Stimulated activated CD4-positive, alpha-beta T cell treated with anti-CD3 and anti-CD28 coated beads, Interleukin-4, amount 100 ng/mL, for 24 hours (primary cell): ENCODE measurements at regions not wholly inside any gene's neighbourhood (a gene's known extent, or its start where the extent isn't known, plus 50 kb on each side); places are given as distances from the start of the nearest gene placed in this dataset.
"Not testable (repeated sequence)": the region's sequence is repeated elsewhere in the genome, so short reads cannot be mapped to it uniquely, and the experiment has no call there.

ENCODE experiments used
- DNase-seq: peaks from one replicate; pipeline ENCODE4 v3.0.0-alpha.2; 2020

- DNase-seq: no peak
Observed at GRCh38 chr5:103908336-103909080, 345.9 kb upstream of the NUDT12 start.

- DNase-seq: no peak
Observed at GRCh38 chr5:103907001-103907400, 344.4 kb upstream of the NUDT12 start.

GRCh38 chr5:103904651-103905050 is 342.1 kb upstream of the NUDT12 start:
- no peak for DNase-seq

DNA sequence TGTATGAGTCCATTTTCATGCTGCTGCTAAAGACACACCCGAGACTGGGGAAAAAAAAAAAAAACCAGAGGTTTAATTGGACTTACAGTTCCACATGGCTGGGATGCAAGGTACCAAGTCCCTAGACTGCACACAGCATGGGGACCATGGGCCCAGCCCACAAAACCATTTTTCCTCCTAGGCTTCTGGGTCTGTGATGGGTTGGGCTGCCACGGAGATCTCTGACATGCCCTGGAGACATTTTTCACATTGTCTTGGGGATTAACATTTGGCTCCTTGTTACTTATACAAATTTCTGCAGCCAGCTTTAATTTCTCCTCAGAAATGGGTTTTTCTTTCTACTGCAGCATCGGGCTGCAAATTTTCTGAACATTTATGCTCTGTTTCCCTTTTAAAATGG is 340.3 kb upstream of the NUDT12 start:
- no peak for DNase-seq

DNA sequence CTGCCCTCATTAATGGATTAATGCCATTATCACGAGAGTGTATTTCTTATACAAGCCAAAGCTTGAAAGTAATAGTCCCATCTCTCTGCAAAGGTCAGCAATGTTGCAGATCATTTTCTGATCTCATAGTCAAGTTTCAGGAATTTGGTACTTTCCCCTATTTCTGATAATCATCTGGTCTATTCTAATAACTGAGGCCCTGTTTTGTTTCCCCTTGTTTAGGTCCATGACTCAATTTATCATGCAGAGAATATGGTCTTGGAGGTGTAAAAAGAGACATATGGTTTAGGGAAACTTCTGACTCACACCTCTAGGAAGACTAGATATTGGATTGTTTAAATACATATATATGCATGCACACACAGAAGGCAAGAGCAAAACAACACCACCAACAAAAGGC is 339.3 kb upstream of the NUDT12 start:
- DNase-seq: no peak

- DNase-seq: no peak
Observed at GRCh38 chr5:103896593-103896992, 334.0 kb upstream of the NUDT12 start.

DNA sequence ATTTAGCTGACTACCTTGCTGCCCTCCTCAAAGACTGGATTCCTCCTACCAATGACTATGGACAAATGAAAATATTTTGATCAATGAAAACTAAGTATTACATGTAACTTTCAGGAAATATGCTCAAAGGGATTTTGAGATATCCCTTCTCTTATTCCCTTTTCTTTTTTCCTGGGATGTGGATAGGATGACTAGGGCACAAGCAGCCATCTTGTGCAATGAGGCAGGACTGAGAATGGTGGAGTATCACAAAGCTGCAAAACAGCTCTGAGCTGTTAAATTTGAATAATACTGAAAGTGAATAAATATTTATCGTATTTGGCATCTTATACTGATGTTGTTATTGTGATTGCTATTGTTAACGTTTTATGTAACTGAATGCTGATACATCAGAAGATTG is 333.1 kb upstream of the NUDT12 start:
- no peak for DNase-seq

DNA sequence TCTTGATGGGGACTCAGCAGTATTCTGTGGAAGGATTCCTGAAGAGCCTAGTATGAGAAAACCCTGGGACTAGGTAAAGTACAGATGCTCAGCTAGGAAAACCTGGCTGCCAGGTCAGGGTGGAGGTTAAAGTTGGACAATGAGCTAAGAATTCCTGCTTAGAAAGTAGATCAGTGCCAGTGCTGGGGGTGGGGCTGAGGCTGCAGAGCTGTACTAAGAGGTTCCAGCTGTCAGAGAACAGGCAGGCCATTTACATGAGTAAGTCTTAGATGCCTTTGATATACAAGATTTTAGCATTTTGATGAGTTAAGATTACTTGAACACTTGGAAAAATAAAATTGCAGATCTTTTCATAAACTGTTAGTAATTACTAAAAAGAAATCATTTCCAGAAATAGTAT is 332.3 kb upstream of the NUDT12 start:
- no peak for DNase-seq

- DNase-seq: no peak
Observed at GRCh38 chr5:103891151-103891550, 328.6 kb upstream of the NUDT12 start.

GRCh38 chr5:103890313-103890712 is 327.7 kb upstream of the NUDT12 start:
- no peak for DNase-seq

GRCh38 chr5:103889500-103890209 is 327.1 kb upstream of the NUDT12 start:
- no peak for DNase-seq

- DNase-seq: no peak
Observed at GRCh38 chr5:103886826-103887225, 324.2 kb upstream of the NUDT12 start.

- no peak for DNase-seq
Observed at GRCh38 chr5:103883143-103883542, 320.6 kb upstream of the NUDT12 start.

GRCh38 chr5:103881560-103881959 is 319.0 kb upstream of the NUDT12 start:
- no peak for DNase-seq

GRCh38 chr5:103867857-103868598 is 305.4 kb upstream of the NUDT12 start:
- DNase-seq: no peak

DNA sequence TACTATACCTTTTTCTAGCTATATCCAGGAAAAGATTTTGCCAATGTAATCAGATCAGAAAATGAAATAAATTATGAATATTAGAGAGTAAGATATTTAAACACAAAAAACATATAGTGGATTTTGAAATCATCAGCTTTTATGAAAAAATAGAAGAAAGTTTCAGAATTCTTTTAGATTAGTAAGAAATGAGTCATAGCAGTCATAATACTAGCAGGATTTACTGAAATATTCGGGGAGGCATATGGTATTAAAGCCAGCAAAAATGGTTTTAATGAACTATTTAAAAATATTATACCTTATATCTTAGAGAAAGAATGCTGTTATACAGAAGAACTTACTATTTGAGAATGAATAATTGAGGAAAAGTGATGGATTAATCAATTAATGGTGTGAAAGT is 303.6 kb upstream of the NUDT12 start:
- no peak for DNase-seq

GRCh38 chr5:103862398-103862797 is 299.8 kb upstream of the NUDT12 start:
- no peak for DNase-seq

DNA sequence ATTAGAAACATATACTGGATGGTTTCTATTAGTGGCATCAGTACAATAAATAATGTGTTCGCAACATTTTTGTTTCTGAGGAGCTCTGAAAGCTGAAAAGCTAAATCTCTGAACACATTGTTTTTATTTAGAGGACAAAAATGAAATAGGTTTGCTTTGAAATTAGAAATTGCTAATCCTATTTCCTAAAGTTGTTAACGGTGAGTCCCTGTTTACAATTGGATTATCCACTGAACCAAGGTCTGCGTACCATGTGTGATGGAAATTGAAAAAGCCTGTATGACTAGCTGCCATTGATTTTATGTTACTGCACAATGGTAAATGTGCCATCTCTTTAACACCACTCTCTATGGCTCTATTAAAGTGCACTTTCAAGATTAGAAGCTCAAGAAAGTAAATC is 297.7 kb upstream of the NUDT12 start:
- no peak for DNase-seq

GRCh38 chr5:103858367-103858766 is 295.8 kb upstream of the NUDT12 start:
- DNase-seq: not testable (repeated sequence)

DNA sequence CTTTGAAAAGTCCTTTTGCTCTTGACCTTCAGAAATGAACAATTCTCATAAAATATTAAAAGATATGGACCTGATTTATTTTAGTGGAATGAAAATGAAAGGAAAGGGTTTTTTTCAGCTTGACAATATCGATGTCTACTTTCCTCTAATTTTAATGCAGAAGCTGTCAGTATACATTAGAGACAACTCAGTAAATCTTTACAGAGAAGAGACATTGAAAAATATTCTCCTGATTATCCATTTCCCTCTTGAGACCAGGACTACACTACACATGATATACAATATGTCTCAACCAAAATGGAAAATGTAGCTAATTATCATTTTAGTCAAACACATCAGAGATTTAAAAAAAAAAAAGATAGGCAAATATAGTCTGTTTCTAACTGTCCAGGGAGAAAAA is 288.5 kb upstream of the NUDT12 start:
- no peak for DNase-seq

DNA sequence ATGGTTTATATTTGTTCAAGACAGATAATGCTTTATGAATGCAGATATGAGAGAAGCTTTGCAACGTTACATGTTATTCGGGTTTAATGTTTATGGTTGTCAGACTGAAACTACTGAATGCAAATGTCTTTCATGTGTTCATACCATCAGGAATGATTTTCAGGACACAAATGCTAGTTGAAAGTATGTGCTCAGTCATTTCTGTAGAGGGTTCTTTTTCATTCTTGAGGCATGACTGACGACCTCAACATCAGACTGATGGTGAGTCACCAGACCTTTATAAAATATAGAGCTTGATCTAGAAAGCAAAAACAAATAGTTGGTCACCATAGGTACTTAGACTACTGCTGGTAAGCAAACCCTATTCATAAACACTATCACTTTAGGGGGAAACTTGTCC is 287.3 kb upstream of the NUDT12 start:
- DNase-seq: no peak

GRCh38 chr5:103847060-103847459 is 284.5 kb upstream of the NUDT12 start:
- no peak for DNase-seq

DNA sequence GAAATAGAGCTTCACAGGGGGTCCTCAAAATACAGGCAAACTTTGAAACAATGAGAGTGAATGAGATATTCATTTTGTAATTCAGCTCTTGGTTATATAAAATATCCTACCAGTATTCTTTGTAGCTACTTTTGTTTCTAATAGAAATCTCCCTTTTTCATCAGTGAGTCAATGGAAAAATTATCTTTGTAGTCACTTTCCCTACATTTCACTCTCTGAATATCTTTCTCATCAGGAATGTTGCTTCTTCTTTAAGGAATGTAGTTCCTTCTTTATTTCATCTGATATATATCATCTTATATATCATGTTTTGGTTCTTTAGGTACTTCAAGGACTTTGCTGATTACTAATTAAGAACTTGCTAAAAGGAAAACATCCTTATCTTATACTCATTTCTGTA is 280.3 kb upstream of the NUDT12 start:
- DNase-seq: no peak

DNA sequence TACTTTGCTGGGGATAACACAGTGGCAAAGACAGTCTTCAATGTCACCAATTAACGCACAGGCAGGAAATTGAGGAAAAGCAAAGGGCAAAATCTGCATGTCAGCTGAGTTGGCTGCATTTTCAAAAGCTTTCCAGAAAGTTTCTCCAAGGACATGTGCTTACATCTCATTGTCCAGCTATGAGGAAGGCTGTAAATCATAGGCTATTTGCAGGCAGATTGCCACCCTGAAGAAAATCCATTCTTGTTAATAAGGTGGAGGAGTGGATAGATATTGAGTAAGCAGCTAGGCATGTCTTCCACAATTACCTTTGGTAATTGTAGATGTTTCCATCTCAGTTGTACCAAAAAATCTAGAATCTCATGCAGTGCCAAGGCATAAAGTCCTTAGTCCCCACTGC is 278.0 kb upstream of the NUDT12 start:
- DNase-seq: no peak
